HepG2 (cell line): ENCODE measurements at regions not wholly inside any gene's neighbourhood (a gene's known extent, or its start where the extent isn't known, plus 50 kb on each side); places are given as distances from the start of the nearest gene placed in this dataset.

Source experiments
- ATAC-seq: fragments of 200-7000 bp; cut with Tn5 transposase; 3 replicates; pipeline ENCODE4 v1.9.1; 2020; ENCODE audit warnings: mild to moderate bottlenecking, moderate library complexity
- BruUV-seq: library from RNA; stranded (reverse); fragments of 400-500 nt; replicated peaks from 2 replicates; lab custom pipeline; 2021; lab: Mats Ljungman, UMichigan
- CTCF ChIA-PET: fragments of 300-600 bp; formaldehyde crosslinking; extraction: SDS; loops from one replicate; lab custom pipeline; 2021; ENCODE audit warnings: low total read pairs, inconsistent platforms, low intra/inter-chr PET ratio; lab: Yijun Ruan, JAX
- POLR2A ChIA-PET: fragments of 350-600 bp; sonication (Branson Sonifier 250); formaldehyde crosslinking; loops from one replicate; lab custom pipeline; 2020; ENCODE audit warnings: antibody characterized with exemption, inconsistent platforms; lab: Yijun Ruan, JAX
- DNase-seq: peaks from one replicate; pipeline ENCODE4 v3.0.0-alpha.2; 2015; ENCODE audit warnings: low spot score
- FAIRE-seq: peaks from 3 replicates; lab custom pipeline; 2011; peaks lifted over from hg19 to GRCh38; lab: Jason Lieb, UNC
- H2AFZ ChIP-seq: one replicate; pipeline ENCODE4 v1.6.1; 2011; ENCODE audit warnings: low read length, inconsistent platforms
- H3K27ac ChIP-seq: fragments of 300-600 bp; 3 replicates; pipeline ENCODE4 v1.8.0; 2011; ENCODE audit warnings: mixed run types, mild to moderate bottlenecking, mixed read lengths, low read length, inconsistent platforms; ENCODE audit not compliant: insufficient read depth; ENCODE audit errors: extremely low read length
- H3K27me3 ChIP-seq, 2 experiments: fragments of 200-600 bp in 1 of 2; 2 replicates in 1 of 2; 3 replicates in 1 of 2; pipeline versions ENCODE4 v1.6.0 to v1.8.0; 2011; ENCODE audit warnings: low read length in 2 of 2, mild to moderate bottlenecking in 2 of 2, moderate library complexity in 2 of 2, inconsistent platforms in 1 of 2; ENCODE audit not compliant: insufficient read depth in 2 of 2, control insufficient read depth in 1 of 2
- H3K36me3 ChIP-seq, 2 experiments: fragments of 200-600 bp in 1 of 2; replicated peaks in 1 of 2; 2 replicates in 1 of 2; 3 replicates in 1 of 2; pipeline versions ENCODE4 v1.5.1 to v1.8.0; 2011; ENCODE audit warnings: low read length in 2 of 2, inconsistent platforms in 1 of 2; ENCODE audit not compliant: insufficient read depth in 2 of 2, control insufficient read depth in 1 of 2
- H3K4me1 ChIP-seq: 2 replicates; pipeline ENCODE4 v1.5.1; 2012; ENCODE audit warnings: low read length, inconsistent platforms; ENCODE audit not compliant: insufficient read depth
- H3K4me2 ChIP-seq: 2 replicates; pipeline ENCODE4 v1.6.0; 2011; ENCODE audit warnings: low read depth, low read length, inconsistent platforms
- H3K4me3 ChIP-seq, 3 experiments: fragments of 200-600 bp in 1 of 3; sonication (generic), shearing (Covaris generic) in 1 of 3; replicated peaks in 1 of 3; 2 replicates each; pipeline ENCODE4 v1.5.1; 2011 to 2016; ENCODE audit warnings: low read length in 3 of 3, inconsistent platforms in 2 of 3, low read depth in 2 of 3, mild to moderate bottlenecking in 2 of 3, control low read depth in 1 of 3, mixed read lengths in 1 of 3; ENCODE audit not compliant: insufficient read depth in 1 of 3
- H3K79me2 ChIP-seq: one replicate; pipeline ENCODE4 v1.6.1; 2011; ENCODE audit warnings: low read length, inconsistent platforms; ENCODE audit not compliant: insufficient read depth
- H3K9ac ChIP-seq: 2 replicates; pipeline ENCODE4 v1.6.0; 2011; ENCODE audit warnings: mild to moderate bottlenecking, low read depth, low read length, inconsistent platforms; ENCODE audit not compliant: insufficient read depth
- H3K9me3 ChIP-seq: 2 replicates; pipeline ENCODE4 v1.5.1; 2012; ENCODE audit warnings: mild to moderate bottlenecking, low read length
- H4K20me1 ChIP-seq: 2 replicates; pipeline ENCODE4 v1.6.0; 2011; ENCODE audit warnings: inconsistent platforms, mild to moderate bottlenecking, low read length, moderate library complexity; ENCODE audit not compliant: insufficient read depth
- ASH2L ChIP-seq: fragments of 300-600, 200-600 bp; sonication (generic); IDR thresholded peaks from 2 replicates; pipeline ENCODE4 v1.7.0; 2017; ENCODE audit warnings: low read depth, mild to moderate bottlenecking, moderate library complexity, mixed read lengths, low read length; ENCODE audit not compliant: insufficient read length
- CHD4 ChIP-seq: fragments of 200-600 bp; sonication (generic); IDR thresholded peaks from 2 replicates; pipeline ENCODE4 v1.7.0; 2017; ENCODE audit warnings: mild to moderate bottlenecking, low read length, borderline replicate concordance
- GLI4 ChIP-seq: sonication (generic); formaldehyde crosslinking; IDR thresholded peaks from 2 replicates; pipeline ENCODE4 v1.5.1; 2020; ENCODE audit warnings: missing genetic modification reagents, mild to moderate bottlenecking, moderate library complexity, borderline replicate concordance
- MAFG ChIP-seq: sonication (generic); formaldehyde crosslinking; IDR thresholded peaks from 2 replicates; pipeline ENCODE4 v1.5.1; 2020; ENCODE audit warnings: mild to moderate bottlenecking, missing genetic modification reagents
- SAP130 ChIP-seq: IDR thresholded peaks from 2 replicates; pipeline ENCODE4 v1.6.1; 2016; ENCODE audit warnings: low read depth
- SMYD3 ChIP-seq: sonication (generic); formaldehyde crosslinking; IDR thresholded peaks from 2 replicates; pipeline ENCODE4 v1.8.1; 2023; ENCODE audit warnings: mild to moderate bottlenecking, missing genetic modification reagents
- SP140L ChIP-seq: sonication (generic); formaldehyde crosslinking; IDR thresholded peaks from 2 replicates; pipeline ENCODE4 v1.4.0; 2020; ENCODE audit warnings: missing genetic modification reagents, borderline replicate concordance
- ZMYM3 ChIP-seq: sonication (generic); formaldehyde crosslinking; IDR thresholded peaks from 2 replicates; pipeline ENCODE4 v1.5.1; 2020; ENCODE audit warnings: mild to moderate bottlenecking, missing genetic modification reagents
- ZNF430 ChIP-seq: sonication (generic); formaldehyde crosslinking; IDR thresholded peaks from 2 replicates; pipeline ENCODE4 v1.9.0; 2021; ENCODE audit warnings: mild to moderate bottlenecking, missing genetic modification reagents
- ZNF501 ChIP-seq: sonication (generic); formaldehyde crosslinking; IDR thresholded peaks from 2 replicates; pipeline ENCODE4 v1.5.1; 2020; ENCODE audit warnings: mild to moderate bottlenecking, moderate library complexity, missing genetic modification reagents
- ZNF605 ChIP-seq: sonication (generic); formaldehyde crosslinking; IDR thresholded peaks from 2 replicates; pipeline ENCODE4 v1.8.0; 2022; ENCODE audit warnings: mild to moderate bottlenecking, missing genetic modification reagents
- ZNF776 ChIP-seq: sonication (generic); formaldehyde crosslinking; IDR thresholded peaks from 2 replicates; pipeline ENCODE4 v1.4.0; 2020; ENCODE audit warnings: mild to moderate bottlenecking, missing genetic modification reagents
- ZNF790 ChIP-seq: sonication (generic); formaldehyde crosslinking; IDR thresholded peaks from 2 replicates; pipeline ENCODE4 v1.8.0; 2022; ENCODE audit warnings: missing genetic modification reagents, mild to moderate bottlenecking, borderline replicate concordance
- ZSCAN31 ChIP-seq: sonication (generic); formaldehyde crosslinking; IDR thresholded peaks from 2 replicates; pipeline ENCODE4 v1.5.0; 2020; ENCODE audit warnings: low read depth, mild to moderate bottlenecking, missing genetic modification reagents
- WGBS: methylation state at CpG from one replicate; pipeline ENCODE4 v1.1.6; 2017; ENCODE audit warnings: low lambda C conversion rate; 5-methylcytosine and 5-hydroxymethylcytosine counted together
- in situ Hi-C: cut with HindIII; loops from 2 replicates; pipeline ENCODE4 v1.10.0; 2017; ENCODE audit warnings: low pct_unique_long_range_greater_than_20kb; ENCODE audit not compliant: extremely low pct_ligation_motif_present
- intact Hi-C: fragments of 100-400 bp; cut with micrococcal nuclease; formaldehyde crosslinking; loops from one replicate; pipeline ENCODE4 v1.10.0; 2022; ENCODE audit not compliant: unreplicated experiment
- TF ChIP-seq, protein P1 (sequence below): sonication (generic); formaldehyde crosslinking; IDR thresholded peaks from 2 replicates; pipeline ENCODE4 v1.9.0; 2021; ENCODE audit warnings: missing genetic modification reagents, mild to moderate bottlenecking, borderline replicate concordance
- TF ChIP-seq, protein P2 (sequence below): sonication (generic); formaldehyde crosslinking; IDR thresholded peaks from 2 replicates; pipeline ENCODE4 v1.8.0; 2022; ENCODE audit warnings: missing genetic modification reagents, mild to moderate bottlenecking, inconsistent platforms, borderline replicate concordance
- TF ChIP-seq, protein P3 (sequence below): sonication (generic); formaldehyde crosslinking; IDR thresholded peaks from 2 replicates; pipeline ENCODE4 v1.5.1; 2020; ENCODE audit warnings: missing genetic modification reagents, mild to moderate bottlenecking, borderline replicate concordance
- TF ChIP-seq, protein P4 (sequence below): IDR thresholded peaks from 2 replicates; pipeline ENCODE4 v1.6.1; 2016; ENCODE audit warnings: low read depth, control low read depth

DNA sequence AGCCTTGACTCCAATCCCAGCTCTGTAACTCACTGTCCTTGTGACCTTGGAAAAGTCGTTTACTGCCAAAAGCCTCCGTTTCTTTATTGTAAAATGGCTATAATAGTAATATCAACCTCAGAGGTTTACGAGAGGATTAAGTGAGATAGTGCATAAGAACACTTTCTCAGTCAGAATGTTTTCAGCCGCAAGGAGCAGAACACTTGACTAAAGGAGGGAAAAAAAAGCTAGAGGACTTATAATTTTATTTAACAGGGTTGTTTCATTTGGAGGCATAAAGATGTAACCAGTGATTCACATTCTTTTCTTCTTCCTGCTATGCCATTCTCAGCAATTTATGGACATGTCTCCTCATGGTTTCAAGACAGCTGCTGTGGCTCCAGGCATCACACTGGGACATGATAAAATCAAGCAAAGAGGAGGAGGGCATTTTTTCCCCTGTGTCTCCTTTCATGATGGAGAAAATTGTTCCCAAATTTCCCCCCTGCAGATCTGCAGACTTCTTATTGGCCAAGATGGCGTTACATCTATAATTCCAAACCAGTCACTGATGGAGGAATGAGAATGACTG lies 143.0 kb upstream of the PTPN1 start:
- no peaks in the 10 kb centered on the region for H3K79me2 ChIP-seq
- H3K27ac ChIP-seq: peak overlapping the region; percentile 71
- in situ Hi-C loops (no loop called here), intact Hi-C loops (loop anchor here (5.0 kb wide), 1 partner anchor 35 kb away; no protein-coding TSS in a partner anchor)
- H4K20me1 ChIP-seq: no peaks in the 10 kb centered on the region
- peak overlapping the region; percentile 87 for H3K4me2 ChIP-seq
- no peak for DNase-seq
- H3K4me3 ChIP-seq: peak overlapping the region in 2 of 3 experiments; percentile 29 to 31; a peak in 3 of 6 replicates
- no peak overlapping the region for H2AFZ ChIP-seq
- BruUV-seq: no TSS peak
- H3K4me1 ChIP-seq: peaks cover 88% of the 10 kb centered on the region
- no peak for ATAC-seq
- H3K9me3 ChIP-seq: no peaks in the 10 kb centered on the region
- CTCF ChIA-PET: no interaction called here
- H3K36me3 ChIP-seq: no peaks in the 10 kb centered on the region
- POLR2A ChIA-PET: interaction anchor here (1.1 to 5.1 kb wide), 7 partner anchors 14 to 176 kb away, joined by 3 to 58 read pairs (median 6); partner anchors contain the start of gene CEBPB
- WGBS: 51% methylated on average over 5 of the region's 5 CpGs
- FAIRE-seq: no peak
- peaks cover 0 to 5% of the 10 kb centered on the region in 2 experiments; a peak in 2 of 5 replicates for H3K27me3 ChIP-seq
- peak overlapping the region; percentile 36 for H3K9ac ChIP-seq
- TF ChIP-seq MAFG (CRISPR knock-in tag) (no peak), ZNF776 (CRISPR knock-in tag) (no peak), GLI4 (CRISPR knock-in tag) (0 out of 2 replicates have a peak, but pooled peaks have one; percentile 2), CHD4 (peak; percentile 82; the same call in 1 of the 2 replicates), ZNF501 (CRISPR knock-in tag) (peak; percentile 5; the same call in 1 of the 2 replicates), ZMYM3 (CRISPR knock-in tag) (peak; percentile 28; the same call in 1 of the 2 replicates), ZSCAN31 (CRISPR knock-in tag) (peak; percentile 66; the same call in 1 of the 2 replicates), SMYD3 (CRISPR knock-in tag) (peak; percentile 59; the same call in 1 of the 2 replicates), SAP130 (CRISPR knock-in tag) (no peak), ZNF790 (CRISPR knock-in tag) (peak; percentile 67; the same call in 1 of the 2 replicates), ZNF430 (CRISPR knock-in tag) (0 out of 2 replicates have a peak, but pooled peaks have one; percentile 1), SP140L (CRISPR knock-in tag) (0 out of 2 replicates have a peak, but pooled peaks have one; percentile 4), ZNF605 (CRISPR knock-in tag) (peak; percentile 31; the same call in 1 of the 2 replicates), ASH2L (peak; percentile 3)
- TF ChIP-seq, protein P1, sequence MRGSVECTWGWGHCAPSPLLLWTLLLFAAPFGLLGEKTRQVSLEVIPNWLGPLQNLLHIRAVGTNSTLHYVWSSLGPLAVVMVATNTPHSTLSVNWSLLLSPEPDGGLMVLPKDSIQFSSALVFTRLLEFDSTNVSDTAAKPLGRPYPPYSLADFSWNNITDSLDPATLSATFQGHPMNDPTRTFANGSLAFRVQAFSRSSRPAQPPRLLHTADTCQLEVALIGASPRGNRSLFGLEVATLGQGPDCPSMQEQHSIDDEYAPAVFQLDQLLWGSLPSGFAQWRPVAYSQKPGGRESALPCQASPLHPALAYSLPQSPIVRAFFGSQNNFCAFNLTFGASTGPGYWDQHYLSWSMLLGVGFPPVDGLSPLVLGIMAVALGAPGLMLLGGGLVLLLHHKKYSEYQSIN (CRISPR knock-in tag): no peak
- TF ChIP-seq, protein P2, sequence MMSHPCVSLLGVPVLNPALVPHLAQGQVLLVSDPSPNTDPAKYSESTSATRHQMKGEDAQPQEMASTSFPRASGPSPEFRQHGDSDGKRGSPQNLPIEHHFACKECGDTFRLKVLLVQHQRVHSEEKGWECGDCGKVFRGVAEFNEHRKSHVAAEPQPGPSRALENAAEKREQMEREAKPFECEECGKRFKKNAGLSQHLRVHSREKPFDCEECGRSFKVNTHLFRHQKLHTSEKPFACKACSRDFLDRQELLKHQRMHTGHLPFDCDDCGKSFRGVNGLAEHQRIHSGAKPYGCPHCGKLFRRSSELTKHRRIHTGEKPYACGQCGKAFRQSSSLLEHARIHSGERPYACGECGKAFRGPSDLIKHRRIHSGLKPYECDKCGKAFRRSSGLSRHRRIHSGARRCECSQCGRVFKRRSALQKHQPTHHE (CRISPR knock-in tag): 0 out of 2 replicates have a peak, but pooled peaks have one; percentile 26
- TF ChIP-seq, protein P3, sequence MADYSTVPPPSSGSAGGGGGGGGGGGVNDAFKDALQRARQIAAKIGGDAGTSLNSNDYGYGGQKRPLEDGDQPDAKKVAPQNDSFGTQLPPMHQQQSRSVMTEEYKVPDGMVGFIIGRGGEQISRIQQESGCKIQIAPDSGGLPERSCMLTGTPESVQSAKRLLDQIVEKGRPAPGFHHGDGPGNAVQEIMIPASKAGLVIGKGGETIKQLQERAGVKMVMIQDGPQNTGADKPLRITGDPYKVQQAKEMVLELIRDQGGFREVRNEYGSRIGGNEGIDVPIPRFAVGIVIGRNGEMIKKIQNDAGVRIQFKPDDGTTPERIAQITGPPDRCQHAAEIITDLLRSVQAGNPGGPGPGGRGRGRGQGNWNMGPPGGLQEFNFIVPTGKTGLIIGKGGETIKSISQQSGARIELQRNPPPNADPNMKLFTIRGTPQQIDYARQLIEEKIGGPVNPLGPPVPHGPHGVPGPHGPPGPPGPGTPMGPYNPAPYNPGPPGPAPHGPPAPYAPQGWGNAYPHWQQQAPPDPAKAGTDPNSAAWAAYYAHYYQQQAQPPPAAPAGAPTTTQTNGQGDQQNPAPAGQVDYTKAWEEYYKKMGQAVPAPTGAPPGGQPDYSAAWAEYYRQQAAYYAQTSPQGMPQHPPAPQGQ (CRISPR knock-in tag): 0 out of 2 replicates have a peak, but pooled peaks have one; percentile 47
- TF ChIP-seq, protein P4, sequence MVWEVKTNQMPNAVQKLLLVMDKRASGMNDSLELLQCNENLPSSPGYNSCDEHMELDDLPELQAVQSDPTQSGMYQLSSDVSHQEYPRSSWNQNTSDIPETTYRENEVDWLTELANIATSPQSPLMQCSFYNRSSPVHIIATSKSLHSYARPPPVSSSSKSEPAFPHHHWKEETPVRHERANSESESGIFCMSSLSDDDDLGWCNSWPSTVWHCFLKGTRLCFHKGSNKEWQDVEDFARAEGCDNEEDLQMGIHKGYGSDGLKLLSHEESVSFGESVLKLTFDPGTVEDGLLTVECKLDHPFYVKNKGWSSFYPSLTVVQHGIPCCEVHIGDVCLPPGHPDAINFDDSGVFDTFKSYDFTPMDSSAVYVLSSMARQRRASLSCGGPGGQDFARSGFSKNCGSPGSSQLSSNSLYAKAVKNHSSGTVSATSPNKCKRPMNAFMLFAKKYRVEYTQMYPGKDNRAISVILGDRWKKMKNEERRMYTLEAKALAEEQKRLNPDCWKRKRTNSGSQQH (CRISPR knock-in tag): peak; percentile 18; the same call in 1 of the 2 replicates
